Fibroblast of lung (primary cell): ENCODE measurements at regions not wholly inside any gene's neighbourhood (a gene's known extent, or its start where the extent isn't known, plus 50 kb on each side); places are given as distances from the start of the nearest gene placed in this dataset.

Experiments
- DNase-seq, 2 donors: peaks; one replicate each; pipeline versions ENCODE4 v3.0.0 to v3.0.0-alpha.2; 2010; ENCODE audit warnings: low read depth in 2 of 2
- H2AFZ ChIP-seq: 2 replicates; pipeline ENCODE4 v1.5.1; 2012; ENCODE audit warnings: low read length, control low read depth, inconsistent platforms
- H3K27ac ChIP-seq: 2 replicates; pipeline ENCODE4 v1.5.1; 2011; ENCODE audit warnings: low read length, control low read depth; ENCODE audit not compliant: insufficient read depth
- H3K27me3 ChIP-seq: 2 replicates; pipeline ENCODE4 v1.5.1; 2011; ENCODE audit warnings: mild to moderate bottlenecking, low read length; ENCODE audit not compliant: control insufficient read depth, insufficient read depth
- H3K36me3 ChIP-seq: 2 replicates; pipeline ENCODE4 v1.5.1; 2011; ENCODE audit warnings: low read length; ENCODE audit not compliant: control insufficient read depth, insufficient read depth
- H3K4me1 ChIP-seq: 2 replicates; pipeline ENCODE4 v1.5.1; 2011; ENCODE audit warnings: low read length; ENCODE audit not compliant: control insufficient read depth, insufficient read depth; ENCODE audit errors: extremely low read depth
- H3K4me2 ChIP-seq: 2 replicates; pipeline ENCODE4 v1.5.1; 2011; ENCODE audit warnings: low read length, control low read depth; ENCODE audit not compliant: insufficient read depth; ENCODE audit errors: extremely low read depth
- H3K4me3 ChIP-seq, 4 experiments: fragments of 200-600 bp in 1 of 4; sonication (generic) in 1 of 4; replicated peaks in 1 of 4; 2 replicates each; pipeline ENCODE4 v1.5.1; 2011 to 2016; ENCODE audit warnings: low read length in 4 of 4, low read depth in 3 of 4, mild to moderate bottlenecking in 3 of 4, control low read depth in 2 of 4, inconsistent platforms in 1 of 4, mixed read lengths in 1 of 4; ENCODE audit not compliant: insufficient read depth in 1 of 4; ENCODE audit errors: control extremely low read depth in 1 of 4
- H3K79me2 ChIP-seq: 2 replicates; pipeline ENCODE4 v1.5.1; 2012; ENCODE audit warnings: mild to moderate bottlenecking, low read length, inconsistent platforms; ENCODE audit not compliant: control insufficient read depth, insufficient read depth
- H3K9ac ChIP-seq: 2 replicates; pipeline ENCODE4 v1.5.1; 2011; ENCODE audit warnings: mild to moderate bottlenecking, low read length, control low read depth; ENCODE audit not compliant: insufficient read depth
- H3K9me3 ChIP-seq: 2 replicates; pipeline ENCODE4 v1.5.1; 2012; ENCODE audit warnings: low read depth, low read length; ENCODE audit not compliant: control insufficient read depth, insufficient read depth
- H4K20me1 ChIP-seq: 2 replicates; pipeline ENCODE4 v1.5.1; 2011; ENCODE audit warnings: low read length; ENCODE audit not compliant: control insufficient read depth, insufficient read depth; ENCODE audit errors: extremely low read depth
- CTCF ChIP-seq, 2 donors: IDR thresholded peaks in 1 of 2; conservative IDR thresholded peaks in 1 of 2; 1 replicate in 1 of 2; 2 replicates in 1 of 2; pipeline ENCODE4 v1.5.1; 2011 to 2012; ENCODE audit warnings: low read length in 2 of 2, control low read depth in 1 of 2, inconsistent platforms in 1 of 2, low read depth in 1 of 2, mild to moderate bottlenecking in 1 of 2
- EZH2 ChIP-seq: IDR thresholded peaks from 2 replicates; pipeline ENCODE4 v1.5.1; 2012; ENCODE audit warnings: low read length, control low read depth, mild to moderate bottlenecking; ENCODE audit errors: missing control alignments

- no peak overlapping the region for H3K4me2 ChIP-seq
Measured at GRCh38 chr2:193712912-193713311, 1518.2 kb upstream of the TMEFF2 start.

DNA sequence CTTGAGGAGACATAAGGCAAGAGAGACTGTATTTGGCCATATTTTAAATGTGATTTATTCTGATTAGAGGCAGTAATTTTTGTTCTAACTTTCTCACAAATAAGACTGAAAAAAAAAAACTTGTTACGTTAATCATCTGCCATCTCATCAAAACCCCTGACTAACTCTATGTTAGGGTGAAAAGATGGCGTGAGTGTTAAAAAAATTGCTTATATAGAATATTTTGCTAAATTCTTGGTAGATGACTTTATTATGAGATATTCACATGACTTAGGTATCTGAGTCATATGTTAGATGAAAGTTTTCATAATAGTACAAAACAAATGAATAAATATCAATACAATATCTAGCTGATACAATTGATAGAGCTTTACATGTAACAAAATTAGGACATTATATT is 1508.7 kb upstream of the TMEFF2 start:
- Histone ChIP-seq H3K4me3 (no peak overlapping the region), H3K9me3 (no peaks in the 10 kb centered on the region), H3K27me3 (no peaks in the 10 kb centered on the region), H3K4me1 (no peaks in the 10 kb centered on the region), H3K9ac (no peak overlapping the region), H3K4me2 (no peak overlapping the region), H4K20me1 (no peaks in the 10 kb centered on the region), H3K79me2 (no peaks in the 10 kb centered on the region), H2AFZ (no peak overlapping the region), H3K36me3 (no peaks in the 10 kb centered on the region), H3K27ac (no peak overlapping the region)
- DNase-seq = no peak
- no peak for TF ChIP-seq CTCF (conservative IDR thresholded peaks at IDR 0.05 in 1 of 2, IDR thresholded peaks at IDR 0.05 in 1 of 2; ENCODE audit: low read depth in 1 of 2, low read length in 2 of 2)
- no peak for TF ChIP-seq EZH2

More at GRCh38 chr2:193712912-193713311, 1518.2 kb upstream of the TMEFF2 start:
- H3K27me3 ChIP-seq = no peaks in the 10 kb centered on the region
- H3K9ac ChIP-seq = no peak overlapping the region
- DNase-seq = no peak
- H2AFZ ChIP-seq = no peak overlapping the region
- no peak overlapping the region for H3K4me3 ChIP-seq
- no peaks in the 10 kb centered on the region for H3K79me2 ChIP-seq
- no peak overlapping the region for H3K27ac ChIP-seq
- no peaks in the 10 kb centered on the region for H3K36me3 ChIP-seq
- H3K9me3 ChIP-seq = no peaks in the 10 kb centered on the region
- no peaks in the 10 kb centered on the region for H3K4me1 ChIP-seq
- TF ChIP-seq EZH2 (no peak), CTCF (conservative IDR thresholded peaks at IDR 0.05 in 1 of 2, IDR thresholded peaks at IDR 0.05 in 1 of 2; ENCODE audit: low read depth in 1 of 2, low read length in 2 of 2) (no peak)
- no peaks in the 10 kb centered on the region for H4K20me1 ChIP-seq

GRCh38 chr2:193701484-193701883 is 1506.8 kb upstream of the TMEFF2 start:
- Histone ChIP-seq H3K4me1 (no peaks in the 10 kb centered on the region), H3K9ac (no peak overlapping the region), H2AFZ (no peak overlapping the region), H3K4me2 (no peak overlapping the region), H4K20me1 (no peaks in the 10 kb centered on the region), H3K4me3 (no peak overlapping the region), H3K36me3 (no peaks in the 10 kb centered on the region), H3K27ac (no peak overlapping the region), H3K27me3 (no peaks in the 10 kb centered on the region), H3K79me2 (no peaks in the 10 kb centered on the region), H3K9me3 (no peaks in the 10 kb centered on the region)
- no peak for DNase-seq
- TF ChIP-seq EZH2 (no peak), CTCF (conservative IDR thresholded peaks at IDR 0.05 in 1 of 2, IDR thresholded peaks at IDR 0.05 in 1 of 2; ENCODE audit: low read depth in 1 of 2, low read length in 2 of 2) (no peak)
